Activated CD4-positive, alpha-beta T cell treated with anti-CD3 and anti-CD28 coated beads for 36 hours (primary cell): ENCODE measurements at regions not wholly inside any gene's neighbourhood (a gene's known extent, or its start where the extent isn't known, plus 50 kb on each side); places are given as distances from the start of the nearest gene placed in this dataset.

Experiments
- ATAC-seq: fragments of 200-7000 bp; cut with Tn5 transposase; one replicate; pipeline ENCODE4 v1.10.0; 2021; ENCODE audit warnings: mild to moderate bottlenecking, moderate library complexity
- CTCF ChIA-PET: fragments of 350-600 bp; sonication (Branson Sonifier 250); formaldehyde crosslinking; loops from one replicate; lab custom pipeline; 2021; ENCODE audit warnings: antibody characterized with exemption; lab: Charles Lee
- POLR2A ChIA-PET: fragments of 350-600 bp; sonication (Branson Sonifier 250); formaldehyde crosslinking; loops from one replicate; lab custom pipeline; 2021; ENCODE audit warnings: antibody characterized with exemption, inconsistent platforms; lab: Charles Lee
- DNase-seq: peaks from one replicate; pipeline ENCODE4 v3.0.0-alpha.2; 2020
- H3K27ac Mint-ChIP-seq: one replicate; pipeline ENCODE4 v1.8.0; 2021; ENCODE audit warnings: mixed read lengths
- H3K27me3 Mint-ChIP-seq: one replicate; pipeline ENCODE4 v1.8.0; 2021; ENCODE audit warnings: mixed read lengths
- H3K36me3 Mint-ChIP-seq: one replicate; pipeline ENCODE4 v1.8.0; 2021; ENCODE audit warnings: low read depth, mixed read lengths
- H3K4me1 Mint-ChIP-seq: one replicate; pipeline ENCODE4 v1.8.0; 2021; ENCODE audit warnings: mixed read lengths
- H3K4me3 Mint-ChIP-seq: one replicate; pipeline ENCODE4 v1.8.0; 2021; ENCODE audit warnings: mild to moderate bottlenecking, moderate library complexity, mixed read lengths
- H3K9me3 Mint-ChIP-seq: one replicate; pipeline ENCODE4 v1.8.0; 2021; ENCODE audit warnings: low read depth, mixed read lengths
- intact Hi-C, 2 experiments: fragments of 100-400 bp; cut with DNase I in 1 of 2; cut with micrococcal nuclease in 1 of 2; formaldehyde crosslinking; loops; one replicate each; pipeline versions ENCODE4 v1.14.2 to v1.15.1; 2022 to 2024; cut with DNase I, micrococcal nuclease

- no peak overlapping the region for H3K4me3 Mint-ChIP-seq
- H3K9me3 Mint-ChIP-seq, result peaks cover 5% of the 10 kb centered on the region
- no peak for DNase-seq
- intact Hi-C loops, result no loop called here
- CTCF ChIA-PET, result no interaction called here
- no peak for ATAC-seq
- no peaks in the 10 kb centered on the region for H3K36me3 Mint-ChIP-seq
- H3K27me3 Mint-ChIP-seq, result no peaks in the 10 kb centered on the region
- H3K4me1 Mint-ChIP-seq, result no peaks in the 10 kb centered on the region
- H3K27ac Mint-ChIP-seq, result no peak overlapping the region
- POLR2A ChIA-PET, result interaction anchor here (0.5 kb wide), 1 partner anchor 288 kb away, joined by 3 read pairs; no protein-coding TSS in a partner anchor
These were observed 94.3 kb downstream of the ADCYAP1 start for GRCh38 chr18:998936-999335.

DNA sequence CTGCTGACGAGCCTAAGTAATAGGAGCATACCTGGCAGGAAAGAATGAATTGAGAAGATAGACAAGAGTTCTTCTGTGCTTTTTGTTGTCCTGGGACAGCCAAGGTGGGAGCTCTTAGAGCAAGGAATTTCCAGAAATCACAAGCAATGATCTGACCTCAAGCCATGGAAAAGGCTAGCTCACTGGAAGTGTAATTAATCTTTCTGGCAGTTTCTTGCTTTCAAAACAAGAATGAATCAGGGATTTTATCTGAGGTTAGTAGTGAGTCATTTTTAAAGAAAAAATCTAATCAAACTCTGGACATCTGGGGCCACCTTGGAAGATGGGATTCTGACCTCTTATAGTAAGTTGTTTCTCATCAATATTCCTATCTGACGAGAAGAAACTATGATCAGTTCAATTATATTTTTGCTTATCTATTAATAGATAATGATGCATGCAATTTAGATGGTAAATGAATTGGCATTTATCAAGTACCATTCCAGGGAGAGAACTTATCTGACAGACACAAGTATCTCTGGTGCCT is 98.0 kb downstream of the ADCYAP1 start:
- Mint-ChIP-seq H3K36me3 (no peaks in the 10 kb centered on the region), H3K27ac (no peak overlapping the region), H3K27me3 (no peaks in the 10 kb centered on the region), H3K9me3 (peaks cover 2% of the 10 kb centered on the region), H3K4me3 (no peak overlapping the region), H3K4me1 (no peaks in the 10 kb centered on the region)
- ChIA-PET POLR2A (no interaction called here), CTCF (interaction anchor here (0.6 to 1.6 kb wide), 2 partner anchors 14 to 141 kb away, joined by 3 to 4 read pairs; no protein-coding TSS in a partner anchor)
- no peak for ATAC-seq
- intact Hi-C loops, result no loop called here
- no peak for DNase-seq

GRCh38 chr18:1003499-1003898 is 98.8 kb downstream of the ADCYAP1 start:
- intact Hi-C loops, result no loop called here
- ChIA-PET POLR2A (no interaction called here), CTCF (interaction anchor here (0.6 kb wide), 1 partner anchor 131 kb away, joined by 4 read pairs; no protein-coding TSS in a partner anchor)
- DNase-seq, result no peak
- H3K36me3 Mint-ChIP-seq, result no peaks in the 10 kb centered on the region
- no peak overlapping the region for H3K27ac Mint-ChIP-seq
- H3K4me1 Mint-ChIP-seq, result no peaks in the 10 kb centered on the region
- no peak for ATAC-seq
- peaks cover 2% of the 10 kb centered on the region for H3K9me3 Mint-ChIP-seq
- no peaks in the 10 kb centered on the region for H3K27me3 Mint-ChIP-seq
- no peak overlapping the region for H3K4me3 Mint-ChIP-seq

DNA sequence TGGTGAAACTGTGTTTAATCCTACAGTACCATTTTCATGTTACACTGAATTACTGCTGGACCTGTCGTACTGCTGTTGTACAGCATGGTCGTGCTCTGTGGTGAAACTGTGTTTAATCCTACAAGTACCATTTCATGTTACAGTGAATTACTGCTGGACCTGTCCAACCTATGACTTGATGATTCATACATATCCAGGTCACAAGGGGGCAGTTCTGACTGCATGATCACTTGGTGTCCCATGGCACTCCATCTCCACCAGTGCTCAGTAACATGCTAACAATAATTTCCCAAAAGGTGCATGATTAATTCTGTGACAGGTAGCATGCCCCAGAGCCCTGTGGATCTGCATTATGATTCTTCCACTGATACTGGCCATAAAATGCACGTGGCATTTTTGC is 101.6 kb downstream of the ADCYAP1 start:
- Mint-ChIP-seq H3K27ac (no peak overlapping the region), H3K4me1 (no peaks in the 10 kb centered on the region), H3K27me3 (no peaks in the 10 kb centered on the region), H3K36me3 (no peaks in the 10 kb centered on the region), H3K4me3 (no peak overlapping the region), H3K9me3 (peaks cover 2% of the 10 kb centered on the region)
- ChIA-PET CTCF (no interaction called here), POLR2A (no interaction called here)
- intact Hi-C loops, result no loop called here
- DNase-seq, result no peak
- no peak for ATAC-seq

- no peaks in the 10 kb centered on the region for H3K36me3 Mint-ChIP-seq
- H3K4me1 Mint-ChIP-seq, result no peaks in the 10 kb centered on the region
- peaks cover 2% of the 10 kb centered on the region for H3K9me3 Mint-ChIP-seq
- no peak overlapping the region for H3K27ac Mint-ChIP-seq
- H3K27me3 Mint-ChIP-seq, result no peaks in the 10 kb centered on the region
- no peak for ATAC-seq
- intact Hi-C loops, result no loop called here
- H3K4me3 Mint-ChIP-seq, result no peak overlapping the region
- CTCF ChIA-PET, result interaction anchor here (0.7 kb wide), 1 partner anchor 20 kb away, joined by 3 read pairs; no protein-coding TSS in a partner anchor
- POLR2A ChIA-PET, result no interaction called here
- DNase-seq, result no peak
These were observed 102.3 kb downstream of the ADCYAP1 start for GRCh38 chr18:1006965-1007364.

DNA sequence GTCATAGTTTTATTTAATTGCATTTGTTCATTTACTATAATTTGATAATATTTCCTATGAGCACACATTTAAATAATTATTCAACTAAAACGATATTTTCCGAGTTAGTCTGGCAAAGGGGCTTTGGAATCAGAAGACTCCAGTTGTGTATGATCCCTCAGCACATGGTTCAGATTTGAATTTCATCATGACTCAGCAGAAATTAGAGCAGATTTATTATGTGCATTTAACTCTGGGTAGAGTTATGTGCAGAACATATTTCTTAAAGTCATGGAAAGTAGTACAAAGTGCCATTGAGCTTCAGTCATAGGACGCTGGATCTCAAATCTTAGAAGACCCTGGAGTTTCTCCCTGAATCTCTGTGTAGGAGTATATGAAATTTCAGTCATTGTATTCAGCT is 106.7 kb downstream of the ADCYAP1 start:
- Mint-ChIP-seq H3K27me3 (no peaks in the 10 kb centered on the region), H3K27ac (no peak overlapping the region), H3K4me1 (no peaks in the 10 kb centered on the region), H3K4me3 (no peak overlapping the region), H3K9me3 (no peaks in the 10 kb centered on the region), H3K36me3 (no peaks in the 10 kb centered on the region)
- DNase-seq (no peak), ATAC-seq (no peak)
- POLR2A ChIA-PET, result no interaction called here
- intact Hi-C loops, result no loop called here
- CTCF ChIA-PET, result no interaction called here

DNA sequence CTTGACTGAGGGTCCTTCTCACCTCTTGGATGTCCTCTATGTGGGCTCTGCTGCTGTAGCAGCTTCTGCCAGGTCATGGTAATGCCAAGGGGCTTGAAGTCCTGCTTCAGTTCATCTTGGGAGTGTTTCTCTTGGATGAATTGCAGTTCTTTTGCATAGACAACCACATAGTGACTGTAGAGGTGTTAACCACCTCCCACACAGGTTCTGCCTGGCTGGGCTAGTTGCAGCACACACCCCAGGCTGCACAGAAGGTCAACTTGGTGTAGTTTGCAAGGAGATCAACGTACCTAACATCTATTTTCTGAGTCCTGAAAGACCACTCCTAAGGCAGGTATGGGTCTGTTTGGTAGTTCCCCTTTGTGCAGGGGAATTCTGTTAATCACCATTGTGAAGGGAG is 108.1 kb downstream of the ADCYAP1 start:
- CTCF ChIA-PET, result no interaction called here
- no peaks in the 10 kb centered on the region for H3K36me3 Mint-ChIP-seq
- H3K9me3 Mint-ChIP-seq, result no peaks in the 10 kb centered on the region
- no peaks in the 10 kb centered on the region for H3K4me1 Mint-ChIP-seq
- intact Hi-C loops, result no loop called here
- ATAC-seq (no peak), DNase-seq (no peak)
- H3K27me3 Mint-ChIP-seq, result no peaks in the 10 kb centered on the region
- no peak overlapping the region for H3K4me3 Mint-ChIP-seq
- no peak overlapping the region for H3K27ac Mint-ChIP-seq
- POLR2A ChIA-PET, result no interaction called here

- ChIA-PET CTCF (interaction anchor here (0.5 kb wide), 1 partner anchor 452 kb away, joined by 3 read pairs; no protein-coding TSS in a partner anchor), POLR2A (no interaction called here)
- Mint-ChIP-seq H3K9me3 (no peaks in the 10 kb centered on the region), H3K27me3 (no peaks in the 10 kb centered on the region), H3K27ac (no peak overlapping the region), H3K36me3 (no peaks in the 10 kb centered on the region), H3K4me3 (no peak overlapping the region), H3K4me1 (no peaks in the 10 kb centered on the region)
- no peak for DNase-seq
- intact Hi-C loops, result no loop called here
- no peak for ATAC-seq
These were observed 109.3 kb downstream of the ADCYAP1 start for GRCh38 chr18:1013951-1014350.

DNA sequence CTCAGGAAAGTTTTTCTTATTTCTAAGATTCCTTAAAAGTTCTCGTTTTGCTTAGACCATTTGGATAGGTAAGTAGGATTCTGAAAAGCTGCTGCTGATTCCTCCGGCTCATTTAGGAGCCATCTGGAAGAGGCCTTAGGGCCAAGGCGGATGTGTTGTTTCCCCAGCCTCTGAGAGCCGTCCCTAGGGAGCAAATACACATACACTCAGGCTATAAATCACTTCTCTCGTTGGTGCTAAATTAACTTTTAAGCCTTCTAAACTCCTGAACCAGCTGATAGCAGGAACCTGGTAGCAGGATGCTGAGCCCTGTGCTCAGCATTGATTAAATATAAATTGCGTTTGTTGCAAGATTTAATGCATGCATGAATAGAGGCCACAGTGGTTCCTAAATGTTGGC is 109.8 kb downstream of the ADCYAP1 start:
- Mint-ChIP-seq H3K36me3 (no peaks in the 10 kb centered on the region), H3K27me3 (no peaks in the 10 kb centered on the region), H3K4me1 (no peaks in the 10 kb centered on the region), H3K4me3 (no peak overlapping the region), H3K9me3 (no peaks in the 10 kb centered on the region), H3K27ac (no peak overlapping the region)
- ChIA-PET CTCF (no interaction called here), POLR2A (no interaction called here)
- no peak for DNase-seq
- no peak for ATAC-seq
- intact Hi-C loops, result no loop called here

DNA sequence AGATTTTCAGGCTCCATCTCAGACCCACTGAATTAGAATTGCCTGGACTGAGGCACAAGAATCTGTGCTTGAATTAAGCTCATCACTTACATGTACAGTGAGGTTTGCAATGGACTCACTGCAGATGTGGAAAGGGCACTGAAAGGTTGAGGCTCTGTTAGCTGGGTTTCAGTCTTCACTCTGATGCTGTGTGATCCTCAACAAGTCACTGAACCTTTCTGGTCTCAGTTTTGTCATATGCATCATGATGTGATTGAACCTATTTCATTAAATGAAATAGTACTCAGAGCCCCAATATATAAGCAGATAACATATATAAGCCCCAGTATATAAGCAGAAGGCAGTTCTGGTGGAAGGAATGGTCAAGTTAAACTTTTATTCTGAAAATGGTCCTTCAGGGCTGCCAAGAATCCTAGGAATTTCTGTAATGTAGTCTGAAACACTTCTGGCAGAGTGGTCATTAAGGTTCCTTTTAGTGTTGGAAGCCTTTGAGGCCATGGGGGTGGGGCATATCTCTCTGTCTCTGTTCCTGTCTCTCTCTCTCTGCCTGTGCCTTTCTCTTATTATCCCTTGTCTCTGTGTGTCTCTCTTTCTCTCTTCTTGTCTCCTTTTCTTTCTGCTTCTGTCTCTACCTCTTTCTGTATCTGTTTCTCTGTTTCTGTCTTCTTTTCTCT is 110.4 kb downstream of the ADCYAP1 start:
- ChIA-PET CTCF (no interaction called here), POLR2A (no interaction called here)
- intact Hi-C loops, result no loop called here

DNA sequence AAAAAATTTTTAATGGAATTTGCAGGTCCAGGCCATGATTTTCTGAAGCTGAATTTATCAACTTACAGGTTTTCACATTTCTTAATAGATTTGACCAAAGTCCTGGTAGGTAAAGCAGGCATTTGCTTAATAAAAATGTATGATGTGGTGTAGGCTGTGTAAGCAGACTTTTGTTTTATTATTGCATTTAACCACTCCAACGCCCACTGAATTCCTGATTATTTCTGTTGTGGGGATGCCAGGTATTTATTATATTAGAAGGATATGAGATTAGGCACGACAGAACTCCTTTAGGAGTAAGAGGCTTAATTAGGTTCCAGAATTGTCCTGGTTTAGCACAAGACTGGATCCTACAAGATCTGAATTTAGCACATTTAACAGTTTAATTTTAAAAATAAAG is 111.1 kb downstream of the ADCYAP1 start:
- Mint-ChIP-seq H3K4me3 (no peak overlapping the region), H3K27ac (no peak overlapping the region), H3K36me3 (no peaks in the 10 kb centered on the region), H3K4me1 (no peaks in the 10 kb centered on the region), H3K9me3 (no peaks in the 10 kb centered on the region), H3K27me3 (no peaks in the 10 kb centered on the region)
- ChIA-PET CTCF (no interaction called here), POLR2A (no interaction called here)
- intact Hi-C loops, result no loop called here
- no peak for DNase-seq
- ATAC-seq, result no peak

More for the DNA sequence above, 110.4 kb downstream of the ADCYAP1 start:
- H3K9me3 Mint-ChIP-seq, result no peaks in the 10 kb centered on the region
- ATAC-seq (no peak), DNase-seq (no peak)
- no peaks in the 10 kb centered on the region for H3K27me3 Mint-ChIP-seq
- H3K36me3 Mint-ChIP-seq, result no peaks in the 10 kb centered on the region
- no peak overlapping the region for H3K27ac Mint-ChIP-seq
- no peak overlapping the region for H3K4me3 Mint-ChIP-seq
- H3K4me1 Mint-ChIP-seq, result no peaks in the 10 kb centered on the region
